CD4-positive, alpha-beta T cell (primary cell): ENCODE measurements at regions not wholly inside any gene's neighbourhood (a gene's known extent, or its start where the extent isn't known, plus 50 kb on each side); places are given as distances from the start of the nearest gene placed in this dataset.

Experiments used
- ATAC-seq: fragments of 200-7000 bp; cut with Tn5 transposase; one replicate; pipeline ENCODE4 v1.10.0; 2022; ENCODE audit warnings: mild to moderate bottlenecking; ENCODE audit not compliant: poor library complexity
- CTCF ChIA-PET: fragments of 350-600 bp; sonication (Branson Sonifier 250); formaldehyde crosslinking; loops from one replicate; lab custom pipeline; 2021; ENCODE audit warnings: antibody characterized with exemption, inconsistent platforms; lab: Charles Lee
- POLR2A ChIA-PET: fragments of 350-600 bp; sonication (Branson Sonifier 250); formaldehyde crosslinking; loops from one replicate; lab custom pipeline; 2021; ENCODE audit warnings: antibody characterized with exemption, inconsistent platforms; lab: Charles Lee
- DNase-seq, 14 experiments: peaks; one replicate each; pipeline ENCODE4 v3.0.0-alpha.2; 2013 to 2020; ENCODE audit warnings: mixed read lengths in 2 of 14
- H3K27ac ChIP-seq, 2 donors: one replicate each; pipeline versions ENCODE4 v1.5.1 to v1.7.0; 2013; ENCODE audit warnings: low read length in 2 of 2, low read depth in 1 of 2, mild to moderate bottlenecking in 1 of 2
- H3K27me3 ChIP-seq, 2 experiments: 1 replicate in 1 of 2; 2 replicates in 1 of 2; pipeline versions ENCODE4 v1.6.1 to v1.7.0; 2013; ENCODE audit warnings: low read length in 2 of 2, control low read depth in 1 of 2, mild to moderate bottlenecking in 1 of 2, moderate library complexity in 1 of 2; ENCODE audit not compliant: insufficient read depth in 2 of 2, control insufficient read depth in 1 of 2
- H3K36me3 ChIP-seq: one replicate; pipeline ENCODE4 v1.6.1; 2013; ENCODE audit warnings: low read length, control low read depth; ENCODE audit not compliant: insufficient read depth
- H3K4me1 ChIP-seq: one replicate; pipeline ENCODE4 v1.6.1; 2013; ENCODE audit warnings: low read length, control low read depth; ENCODE audit not compliant: insufficient read depth
- H3K4me3 ChIP-seq: one replicate; pipeline ENCODE4 v1.5.1; 2013; ENCODE audit warnings: mild to moderate bottlenecking, low read length, moderate library complexity
- H3K9me3 ChIP-seq, 2 experiments: 1 replicate in 1 of 2; 2 replicates in 1 of 2; pipeline versions ENCODE4 v1.6.1 to v1.7.0; 2013; ENCODE audit warnings: low read length in 2 of 2, mild to moderate bottlenecking in 2 of 2, control low read depth in 1 of 2, moderate library complexity in 1 of 2; ENCODE audit not compliant: control insufficient read depth in 1 of 2, insufficient read depth in 1 of 2
- H3K27ac Mint-ChIP-seq: one replicate; pipeline ENCODE4 v1.8.0; 2020; ENCODE audit warnings: mixed read lengths
- H3K27me3 Mint-ChIP-seq: one replicate; pipeline ENCODE4 v1.8.0; 2021; ENCODE audit warnings: mixed read lengths
- H3K36me3 Mint-ChIP-seq: one replicate; pipeline ENCODE4 v1.8.0; 2021; ENCODE audit warnings: low read depth, mixed read lengths
- H3K4me1 Mint-ChIP-seq: one replicate; pipeline ENCODE4 v1.8.0; 2021; ENCODE audit warnings: low read depth, mixed read lengths
- H3K4me3 Mint-ChIP-seq: one replicate; pipeline ENCODE4 v1.8.0; 2020; ENCODE audit warnings: mild to moderate bottlenecking, mixed read lengths
- H3K9me3 Mint-ChIP-seq: one replicate; pipeline ENCODE4 v1.8.0; 2020; ENCODE audit warnings: mixed read lengths
- CTCF ChIP-seq: fragments of 200-600 bp; IDR thresholded peaks from one replicate; pipeline ENCODE4 v1.8.0; 2022; ENCODE audit warnings: antibody characterized with exemption, mild to moderate bottlenecking
- intact Hi-C, 2 experiments: fragments of 100-400 bp; cut with DNase I in 1 of 2; cut with micrococcal nuclease in 1 of 2; formaldehyde crosslinking; loops; one replicate each; pipeline versions ENCODE4 v1.15.1 to v1.9.0; 2023 to 2025; cut with DNase I, micrococcal nuclease

- no peak for ATAC-seq
- Histone ChIP-seq H3K36me3 (no peaks in the 10 kb centered on the region), H3K4me1 (no peaks in the 10 kb centered on the region), H3K4me3 (no peak overlapping the region), H3K9me3 (peaks cover 0 to 4% of the 10 kb centered on the region in 2 experiments), H3K27ac (no peak overlapping the region), H3K27me3 (no peaks in the 10 kb centered on the region)
- no peaks in the 10 kb centered on the region for H3K4me1 Mint-ChIP-seq
- H3K27ac Mint-ChIP-seq: no peak overlapping the region
- no peak overlapping the region for H3K4me3 Mint-ChIP-seq
- POLR2A ChIA-PET: no interaction called here
- intact Hi-C loops: no loop called here
- TF ChIP-seq CTCF: no peak
- no peaks in the 10 kb centered on the region for H3K36me3 Mint-ChIP-seq
- no peaks in the 10 kb centered on the region for H3K9me3 Mint-ChIP-seq
- CTCF ChIA-PET: no interaction called here
- no peak for DNase-seq
- no peaks in the 10 kb centered on the region for H3K27me3 Mint-ChIP-seq
These were observed 390.4 kb downstream of the EFNB2 start for GRCh38 chr13:106145070-106145469.

GRCh38 chr13:106143930-106144709, 391.3 kb downstream of the EFNB2 start:
- DNase-seq: no peak
- ChIA-PET POLR2A (no interaction called here), CTCF (interaction anchor here (1.1 kb wide), 1 partner anchor 11 kb away, joined by 3 read pairs; no protein-coding TSS in a partner anchor)
- Histone ChIP-seq H3K9me3 (peaks cover 0 to 4% of the 10 kb centered on the region in 2 experiments), H3K27ac (no peak overlapping the region), H3K36me3 (no peaks in the 10 kb centered on the region), H3K4me1 (no peaks in the 10 kb centered on the region), H3K27me3 (no peaks in the 10 kb centered on the region), H3K4me3 (no peak overlapping the region)
- H3K27me3 Mint-ChIP-seq: no peaks in the 10 kb centered on the region
- H3K4me3 Mint-ChIP-seq: no peak overlapping the region
- H3K4me1 Mint-ChIP-seq: no peaks in the 10 kb centered on the region
- no peak overlapping the region for H3K27ac Mint-ChIP-seq
- intact Hi-C loops: no loop called here
- no peak for ATAC-seq
- H3K36me3 Mint-ChIP-seq: no peaks in the 10 kb centered on the region
- TF ChIP-seq CTCF: no peak
- H3K9me3 Mint-ChIP-seq: no peaks in the 10 kb centered on the region

- intact Hi-C loops: no loop called here
- H3K36me3 ChIP-seq: no peaks in the 10 kb centered on the region
- DNase-seq (no peak), ATAC-seq (no peak)
- no peak overlapping the region for H3K27ac ChIP-seq
- no peaks in the 10 kb centered on the region for H3K36me3 Mint-ChIP-seq
- no peak overlapping the region for H3K4me3 Mint-ChIP-seq
- no peaks in the 10 kb centered on the region for H3K9me3 Mint-ChIP-seq
- no peaks in the 10 kb centered on the region for H3K27me3 ChIP-seq
- CTCF ChIA-PET: interaction anchor here (0.7 to 1.1 kb wide), 2 partner anchors 12 to 998 kb away, joined by 3 read pairs; no protein-coding TSS in a partner anchor
- H3K27ac Mint-ChIP-seq: no peak overlapping the region
- no peaks in the 10 kb centered on the region for H3K4me1 Mint-ChIP-seq
- no peak for TF ChIP-seq CTCF
- no peaks in the 10 kb centered on the region for H3K27me3 Mint-ChIP-seq
- POLR2A ChIA-PET: no interaction called here
- peaks cover 0 to 4% of the 10 kb centered on the region in 2 experiments for H3K9me3 ChIP-seq
- H3K4me3 ChIP-seq: no peak overlapping the region
- H3K4me1 ChIP-seq: no peaks in the 10 kb centered on the region
These were observed 392.1 kb downstream of the EFNB2 start for GRCh38 chr13:106143392-106143791.
